Lung (tissue), 11 donors: ENCODE measurements at regions not wholly inside any gene's neighbourhood (a gene's known extent, or its start where the extent isn't known, plus 50 kb on each side); places are given as distances from the start of the nearest gene placed in this dataset.
"Not testable (repeated sequence)": the region's sequence is repeated elsewhere in the genome, so short reads cannot be mapped to it uniquely, and the experiment has no call there.

Experiments
- ATAC-seq: fragments of 200-7000 bp; cut with Tn5 transposase; one replicate; pipeline ENCODE4 v1.9.1; 2020; ENCODE audit warnings: moderate number of reproducible peaks; ENCODE audit not compliant: insufficient read depth, low FRiP score
- DNase-seq, 3 donors: peaks; one replicate each; pipeline ENCODE4 v3.0.0-alpha.2; 2013 to 2017
- H3K27ac ChIP-seq, 2 donors: one replicate each; pipeline ENCODE4 v1.5.1; 2013; ENCODE audit warnings: mild to moderate bottlenecking in 2 of 2, moderate library complexity in 2 of 2, control low read depth in 1 of 2, inconsistent platforms in 1 of 2, low read depth in 1 of 2, low read length in 1 of 2
- H3K27me3 ChIP-seq, 3 donors: one replicate each; pipeline ENCODE4 v1.5.1; 2013; ENCODE audit warnings: low read length in 2 of 3; ENCODE audit not compliant: control insufficient read depth in 3 of 3, insufficient read depth in 3 of 3
- H3K36me3 ChIP-seq, 4 donors: one replicate each; pipeline ENCODE4 v1.5.1; 2013; ENCODE audit warnings: low read length in 4 of 4, mild to moderate bottlenecking in 1 of 4, moderate library complexity in 1 of 4; ENCODE audit not compliant: control insufficient read depth in 4 of 4, insufficient read depth in 4 of 4
- H3K4me1 ChIP-seq, 5 donors: one replicate each; pipeline ENCODE4 v1.5.1; 2013; ENCODE audit warnings: low read length in 5 of 5, mild to moderate bottlenecking in 2 of 5, moderate library complexity in 1 of 5; ENCODE audit not compliant: control insufficient read depth in 5 of 5, insufficient read depth in 5 of 5
- H3K4me3 ChIP-seq: one replicate; pipeline ENCODE4 v1.5.1; 2013; ENCODE audit warnings: mild to moderate bottlenecking, control low read depth, moderate library complexity
- H3K9ac ChIP-seq, 2 donors: one replicate each; pipeline ENCODE4 v1.5.1; 2013; ENCODE audit warnings: low read length in 2 of 2, control low read depth in 1 of 2; ENCODE audit not compliant: insufficient read depth in 1 of 2
- H3K9me3 ChIP-seq, 4 donors: one replicate each; pipeline ENCODE4 v1.5.1; 2013; ENCODE audit warnings: low read length in 3 of 4, mild to moderate bottlenecking in 1 of 4, moderate library complexity in 1 of 4; ENCODE audit not compliant: control insufficient read depth in 4 of 4, insufficient read depth in 3 of 4
- WGBS, 2 donors: extraction: QIAGEN DNeasy Blood & Tissue Kit; methylation state at CpG; one replicate each; pipeline ENCODE4 v1.1.7; 2013; 5-methylcytosine and 5-hydroxymethylcytosine counted together
- TF ChIP-seq, protein P1 (sequence below): IDR thresholded peaks from 2 replicates; pipeline ENCODE4 v1.5.1; 2012; ENCODE audit warnings: mild to moderate bottlenecking; ENCODE audit errors: control extremely low read depth, extremely low read depth
- donor health status: control.
- donor health status: control.
- donor health status: Bipolar disorder and iron deficiency.
- donor health status: healthy.
- donor health status: DM: yes; HTN: yes; CAD: no.

DNA sequence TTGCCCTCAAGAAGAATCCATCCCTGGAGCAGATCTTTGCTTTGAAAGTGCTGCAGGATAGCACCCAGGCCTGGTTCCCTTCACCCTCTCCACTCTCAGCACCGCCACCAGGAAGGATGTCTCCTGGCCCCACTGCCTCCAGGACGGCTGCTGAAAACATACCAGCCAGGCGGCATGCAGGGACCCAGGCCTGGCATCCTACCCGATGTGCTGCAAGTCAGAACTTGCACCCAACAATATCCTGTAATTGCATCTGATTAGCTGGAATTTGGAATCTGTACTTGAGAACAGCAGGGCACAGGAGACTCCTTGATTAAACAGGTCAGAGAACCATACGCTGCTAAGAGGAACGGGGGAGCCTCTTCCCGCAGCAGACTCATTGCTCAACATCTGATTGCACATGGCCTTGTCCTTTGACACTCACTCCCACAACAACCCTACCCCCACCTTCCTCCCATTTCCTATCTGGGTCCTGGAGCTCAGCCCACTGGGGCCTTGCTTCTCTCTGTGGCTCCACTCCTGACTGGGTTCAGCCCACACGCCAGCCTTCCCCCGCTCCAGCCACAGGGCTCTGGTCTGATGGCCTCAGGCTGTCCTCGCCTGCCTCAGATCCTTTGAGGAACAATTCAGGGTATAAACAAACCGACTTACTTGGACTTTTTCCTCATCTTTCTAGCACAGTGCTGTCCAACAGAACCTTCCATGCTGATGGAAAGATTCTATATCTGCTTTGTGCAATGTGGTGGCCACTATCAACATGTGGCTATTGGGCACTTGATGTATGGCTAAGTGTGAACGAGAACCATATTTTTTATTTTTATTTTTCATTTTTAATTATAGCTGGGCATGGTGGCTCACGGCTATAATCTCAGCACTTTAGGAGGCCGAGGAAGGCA lies 78.0 kb downstream of the FGD2 start:
- 36 to 54% methylated on average over 14 of the region's 14 CpGs for WGBS, 2 donors
- Histone ChIP-seq H3K9me3 (no peaks in the 10 kb centered on the region), H3K27me3 (no peaks in the 10 kb centered on the region), H3K36me3 (no peaks in the 10 kb centered on the region), H3K9ac (no peak overlapping the region), H3K27ac (peak overlapping the region in 1 of 2 donors; percentile 29), H3K4me1 (peaks cover 0 to 9% (median 0%) of the 10 kb centered on the region in 5 donors), H3K4me3 (no peak overlapping the region)
- DNase-seq (peak; percentile 39 to 77 (median 47)), ATAC-seq (peak; percentile 88)
- TF ChIP-seq, protein P1, sequence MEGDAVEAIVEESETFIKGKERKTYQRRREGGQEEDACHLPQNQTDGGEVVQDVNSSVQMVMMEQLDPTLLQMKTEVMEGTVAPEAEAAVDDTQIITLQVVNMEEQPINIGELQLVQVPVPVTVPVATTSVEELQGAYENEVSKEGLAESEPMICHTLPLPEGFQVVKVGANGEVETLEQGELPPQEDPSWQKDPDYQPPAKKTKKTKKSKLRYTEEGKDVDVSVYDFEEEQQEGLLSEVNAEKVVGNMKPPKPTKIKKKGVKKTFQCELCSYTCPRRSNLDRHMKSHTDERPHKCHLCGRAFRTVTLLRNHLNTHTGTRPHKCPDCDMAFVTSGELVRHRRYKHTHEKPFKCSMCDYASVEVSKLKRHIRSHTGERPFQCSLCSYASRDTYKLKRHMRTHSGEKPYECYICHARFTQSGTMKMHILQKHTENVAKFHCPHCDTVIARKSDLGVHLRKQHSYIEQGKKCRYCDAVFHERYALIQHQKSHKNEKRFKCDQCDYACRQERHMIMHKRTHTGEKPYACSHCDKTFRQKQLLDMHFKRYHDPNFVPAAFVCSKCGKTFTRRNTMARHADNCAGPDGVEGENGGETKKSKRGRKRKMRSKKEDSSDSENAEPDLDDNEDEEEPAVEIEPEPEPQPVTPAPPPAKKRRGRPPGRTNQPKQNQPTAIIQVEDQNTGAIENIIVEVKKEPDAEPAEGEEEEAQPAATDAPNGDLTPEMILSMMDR = no peak

DNA sequence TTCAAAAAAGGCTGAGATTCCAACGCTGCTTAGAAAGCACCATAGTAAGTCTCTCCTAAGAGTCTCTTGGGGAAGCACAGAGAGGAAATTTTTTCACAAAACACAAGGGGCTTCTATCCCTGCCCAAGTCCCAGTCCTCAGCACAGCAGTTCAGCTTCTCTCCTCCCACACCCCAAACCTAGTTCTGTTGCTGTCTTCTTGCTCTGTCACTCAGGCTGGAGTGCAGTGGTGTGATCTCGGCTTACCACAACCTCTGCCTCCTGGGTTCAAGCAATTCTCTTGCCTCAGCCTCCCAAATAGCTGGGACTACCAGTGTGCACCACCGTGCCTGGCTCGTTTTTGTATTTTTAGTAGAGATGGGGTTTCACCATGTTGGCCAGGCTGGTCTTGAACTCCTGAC lies 79.2 kb downstream of the FGD2 start:
- WGBS, 2 donors = 91 to 92% methylated on average over 4 of the region's 4 CpGs
- not testable (repeated sequence) for H3K27ac ChIP-seq, H3K4me3 ChIP-seq, H3K9ac ChIP-seq, ATAC-seq, H3K27me3 ChIP-seq, H3K4me1 ChIP-seq, DNase-seq, H3K36me3 ChIP-seq, H3K9me3 ChIP-seq

DNA sequence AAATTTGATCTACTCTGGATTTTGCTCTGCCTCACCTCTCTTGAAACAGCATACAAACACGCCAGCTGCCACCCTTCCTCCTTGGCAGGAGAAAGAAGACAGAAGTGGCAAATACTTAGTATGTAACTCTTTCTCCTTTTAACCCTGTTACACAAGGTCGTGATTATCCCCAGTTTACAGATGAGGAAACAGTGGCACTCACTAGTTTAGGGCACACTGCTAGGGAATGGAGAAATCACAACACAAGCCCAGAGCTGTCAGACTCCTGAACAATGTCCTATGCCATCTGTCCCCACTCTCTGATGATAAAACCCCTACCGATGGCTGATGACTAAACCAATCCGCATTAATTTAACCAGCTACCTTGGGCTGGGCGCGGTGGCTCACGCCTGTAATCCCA lies 79.7 kb downstream of the FGD2 start:
- Histone ChIP-seq H3K4me1 (peaks cover 0 to 9% (median 0%) of the 10 kb centered on the region in 5 donors), H3K9me3 (no peaks in the 10 kb centered on the region), H3K9ac (no peak overlapping the region), H3K27me3 (no peaks in the 10 kb centered on the region), H3K36me3 (no peaks in the 10 kb centered on the region), H3K27ac (no peak overlapping the region), H3K4me3 (no peak overlapping the region)
- no peak for DNase-seq
- ATAC-seq = no peak
- 80 to 84% methylated on average over 7 of the region's 7 CpGs for WGBS, 2 donors
- TF ChIP-seq, protein P1 = no peak

DNA sequence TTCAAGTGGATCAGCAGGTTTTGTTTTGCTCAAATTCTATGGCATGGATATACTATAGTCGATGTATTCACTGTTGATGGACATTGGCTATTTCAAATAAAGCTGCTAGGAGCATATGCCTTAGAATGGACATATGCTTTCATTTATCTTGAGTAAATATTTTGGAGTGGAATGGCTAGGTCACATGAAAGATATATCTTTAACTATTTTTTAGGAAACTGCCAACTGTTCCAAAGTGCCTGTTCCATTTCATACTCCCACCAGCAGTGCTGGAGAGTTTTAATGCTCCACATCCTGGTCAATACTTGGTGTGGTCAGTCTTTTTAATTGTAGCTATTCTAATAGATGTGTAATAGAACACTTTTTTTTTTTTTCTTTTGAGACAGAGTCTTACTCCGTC lies 81.1 kb upstream of the PIM1 start:
- H3K9ac ChIP-seq = no peak overlapping the region
- H3K4me3 ChIP-seq = no peak overlapping the region
- DNase-seq = no peak
- no peaks in the 10 kb centered on the region for H3K9me3 ChIP-seq
- TF ChIP-seq, protein P1 = no peak
- H3K36me3 ChIP-seq = no peaks in the 10 kb centered on the region
- H3K27ac ChIP-seq = no peak overlapping the region
- WGBS, 2 donors = 90 to 94% methylated on average over 2 of the region's 2 CpGs
- no peak for ATAC-seq
- no peaks in the 10 kb centered on the region for H3K4me1 ChIP-seq
- no peaks in the 10 kb centered on the region for H3K27me3 ChIP-seq
